Iris pigment epithelial cell (primary cell): ENCODE measurements at regions not wholly inside any gene's neighbourhood (a gene's known extent, or its start where the extent isn't known, plus 50 kb on each side); places are given as distances from the start of the nearest gene placed in this dataset.
"Not testable (repeated sequence)": the region's sequence is repeated elsewhere in the genome, so short reads cannot be mapped to it uniquely, and the experiment has no call there.

Experiments
- DNase-seq: peaks from one replicate; pipeline ENCODE4 v3.0.0-alpha.2; 2011; ENCODE audit warnings: low read depth

GRCh38 chr1:161454865-161455707 is 50.2 kb upstream of the FCGR2A start:
- not testable (repeated sequence) for DNase-seq

- not testable (repeated sequence) for DNase-seq
Measured at GRCh38 chr1:161453950-161454864, 51.0 kb upstream of the FCGR2A start.

- not testable (repeated sequence) for DNase-seq
Measured at GRCh38 chr1:161451698-161452348, 53.4 kb upstream of the FCGR2A start.

GRCh38 chr1:161447760-161448332 is 57.4 kb upstream of the FCGR2A start:
- not testable (repeated sequence) for DNase-seq

GRCh38 chr1:161447040-161447759 is 58.1 kb upstream of the FCGR2A start:
- not testable (repeated sequence) for DNase-seq

GRCh38 chr1:161444725-161445124 is 60.5 kb upstream of the FCGR2A start:
- DNase-seq = not testable (repeated sequence)

GRCh38 chr1:161444255-161444654 is 61.0 kb upstream of the FCGR2A start:
- DNase-seq = not testable (repeated sequence)

GRCh38 chr1:161440312-161440894 is 64.9 kb upstream of the FCGR2A start:
- peak; percentile 36 for DNase-seq

GRCh38 chr1:161439280-161440232 is 65.7 kb upstream of the FCGR2A start:
- peak; percentile 54 for DNase-seq

GRCh38 chr1:161433191-161433590 is 65.5 kb upstream of the CFAP126 start:
- DNase-seq = not testable (repeated sequence)

GRCh38 chr1:161432091-161432490 is 64.4 kb upstream of the CFAP126 start:
- no peak for DNase-seq

- DNase-seq = peak; percentile 55
Measured at GRCh38 chr1:161427733-161428516, 60.2 kb upstream of the CFAP126 start.

- not testable (repeated sequence) for DNase-seq
Measured at GRCh38 chr1:161422914-161423313, 55.2 kb upstream of the CFAP126 start.

GRCh38 chr1:161421456-161421855 is 53.8 kb upstream of the CFAP126 start:
- no peak for DNase-seq

GRCh38 chr1:161420763-161421455 is 53.2 kb upstream of the CFAP126 start:
- DNase-seq = no peak

- not testable (repeated sequence) for DNase-seq
Measured at GRCh38 chr1:161417536-161417935, 49.9 kb upstream of the CFAP126 start.
